CD4-positive, alpha-beta T cell (primary cell): ENCODE measurements at regions not wholly inside any gene's neighbourhood (a gene's known extent, or its start where the extent isn't known, plus 50 kb on each side); places are given as distances from the start of the nearest gene placed in this dataset.

Experiments
- ATAC-seq: fragments of 200-7000 bp; cut with Tn5 transposase; one replicate; pipeline ENCODE4 v1.10.0; 2022; ENCODE audit warnings: mild to moderate bottlenecking; ENCODE audit not compliant: poor library complexity
- CTCF ChIA-PET: fragments of 350-600 bp; sonication (Branson Sonifier 250); formaldehyde crosslinking; loops from one replicate; lab custom pipeline; 2021; ENCODE audit warnings: antibody characterized with exemption, inconsistent platforms; lab: Charles Lee
- POLR2A ChIA-PET: fragments of 350-600 bp; sonication (Branson Sonifier 250); formaldehyde crosslinking; loops from one replicate; lab custom pipeline; 2021; ENCODE audit warnings: antibody characterized with exemption, inconsistent platforms; lab: Charles Lee
- DNase-seq, 14 experiments: peaks; one replicate each; pipeline ENCODE4 v3.0.0-alpha.2; 2013 to 2020; ENCODE audit warnings: mixed read lengths in 2 of 14
- H3K27ac ChIP-seq, 2 donors: one replicate each; pipeline versions ENCODE4 v1.5.1 to v1.7.0; 2013; ENCODE audit warnings: low read length in 2 of 2, low read depth in 1 of 2, mild to moderate bottlenecking in 1 of 2
- H3K27me3 ChIP-seq, 2 experiments: 1 replicate in 1 of 2; 2 replicates in 1 of 2; pipeline versions ENCODE4 v1.6.1 to v1.7.0; 2013; ENCODE audit warnings: low read length in 2 of 2, control low read depth in 1 of 2, mild to moderate bottlenecking in 1 of 2, moderate library complexity in 1 of 2; ENCODE audit not compliant: insufficient read depth in 2 of 2, control insufficient read depth in 1 of 2
- H3K36me3 ChIP-seq: one replicate; pipeline ENCODE4 v1.6.1; 2013; ENCODE audit warnings: low read length, control low read depth; ENCODE audit not compliant: insufficient read depth
- H3K4me1 ChIP-seq: one replicate; pipeline ENCODE4 v1.6.1; 2013; ENCODE audit warnings: low read length, control low read depth; ENCODE audit not compliant: insufficient read depth
- H3K4me3 ChIP-seq: one replicate; pipeline ENCODE4 v1.5.1; 2013; ENCODE audit warnings: mild to moderate bottlenecking, low read length, moderate library complexity
- H3K9me3 ChIP-seq, 2 experiments: 1 replicate in 1 of 2; 2 replicates in 1 of 2; pipeline versions ENCODE4 v1.6.1 to v1.7.0; 2013; ENCODE audit warnings: low read length in 2 of 2, mild to moderate bottlenecking in 2 of 2, control low read depth in 1 of 2, moderate library complexity in 1 of 2; ENCODE audit not compliant: control insufficient read depth in 1 of 2, insufficient read depth in 1 of 2
- H3K27ac Mint-ChIP-seq: one replicate; pipeline ENCODE4 v1.8.0; 2020; ENCODE audit warnings: mixed read lengths
- H3K27me3 Mint-ChIP-seq: one replicate; pipeline ENCODE4 v1.8.0; 2021; ENCODE audit warnings: mixed read lengths
- H3K36me3 Mint-ChIP-seq: one replicate; pipeline ENCODE4 v1.8.0; 2021; ENCODE audit warnings: low read depth, mixed read lengths
- H3K4me1 Mint-ChIP-seq: one replicate; pipeline ENCODE4 v1.8.0; 2021; ENCODE audit warnings: low read depth, mixed read lengths
- H3K4me3 Mint-ChIP-seq: one replicate; pipeline ENCODE4 v1.8.0; 2020; ENCODE audit warnings: mild to moderate bottlenecking, mixed read lengths
- H3K9me3 Mint-ChIP-seq: one replicate; pipeline ENCODE4 v1.8.0; 2020; ENCODE audit warnings: mixed read lengths
- CTCF ChIP-seq: fragments of 200-600 bp; IDR thresholded peaks from one replicate; pipeline ENCODE4 v1.8.0; 2022; ENCODE audit warnings: antibody characterized with exemption, mild to moderate bottlenecking
- intact Hi-C, 2 experiments: fragments of 100-400 bp; cut with DNase I in 1 of 2; cut with micrococcal nuclease in 1 of 2; formaldehyde crosslinking; loops; one replicate each; pipeline versions ENCODE4 v1.15.1 to v1.9.0; 2023 to 2025; cut with DNase I, micrococcal nuclease

GRCh38 chr4:93908778-93909177, 80.2 kb downstream of the ATOH1 start:
- Mint-ChIP-seq H3K27ac (no peak overlapping the region), H3K36me3 (no peaks in the 10 kb centered on the region), H3K4me1 (no peaks in the 10 kb centered on the region), H3K4me3 (no peak overlapping the region), H3K9me3 (peaks cover 6% of the 10 kb centered on the region), H3K27me3 (no peaks in the 10 kb centered on the region)
- no peak for TF ChIP-seq CTCF
- H3K4me3 ChIP-seq: no peak overlapping the region
- H3K9me3 ChIP-seq: peaks cover 0 to under 1% of the 10 kb centered on the region in 2 experiments
- no peaks in the 10 kb centered on the region for H3K4me1 ChIP-seq
- H3K36me3 ChIP-seq: no peaks in the 10 kb centered on the region
- H3K27ac ChIP-seq: no peak overlapping the region
- ATAC-seq: no peak
- no peak for DNase-seq
- intact Hi-C loops: no loop called here
- ChIA-PET POLR2A (no interaction called here), CTCF (no interaction called here)
- no peaks in the 10 kb centered on the region for H3K27me3 ChIP-seq

GRCh38 chr4:93911671-93912070, 83.1 kb downstream of the ATOH1 start:
- H3K36me3 Mint-ChIP-seq: no peaks in the 10 kb centered on the region
- H3K4me3 Mint-ChIP-seq: no peak overlapping the region
- Histone ChIP-seq H3K9me3 (no peaks in the 10 kb centered on the region), H3K27ac (no peak overlapping the region), H3K4me1 (no peaks in the 10 kb centered on the region), H3K36me3 (no peaks in the 10 kb centered on the region), H3K27me3 (no peaks in the 10 kb centered on the region), H3K4me3 (no peak overlapping the region)
- peaks cover 6% of the 10 kb centered on the region for H3K9me3 Mint-ChIP-seq
- no peaks in the 10 kb centered on the region for H3K27me3 Mint-ChIP-seq
- no peaks in the 10 kb centered on the region for H3K4me1 Mint-ChIP-seq
- no peak overlapping the region for H3K27ac Mint-ChIP-seq
- ATAC-seq: no peak
- POLR2A ChIA-PET: interaction anchor here (1.0 kb wide), 1 partner anchor 9 kb away, joined by 3 read pairs; no protein-coding TSS in a partner anchor
- CTCF ChIA-PET: no interaction called here
- DNase-seq: no peak
- TF ChIP-seq CTCF: no peak
- intact Hi-C loops: no loop called here

GRCh38 chr4:93912146-93912545, 83.6 kb downstream of the ATOH1 start:
- ATAC-seq (no peak), DNase-seq (no peak)
- H3K4me1 Mint-ChIP-seq: no peaks in the 10 kb centered on the region
- no peak overlapping the region for H3K27ac ChIP-seq
- no peak overlapping the region for H3K4me3 Mint-ChIP-seq
- no peak overlapping the region for H3K4me3 ChIP-seq
- H3K4me1 ChIP-seq: no peaks in the 10 kb centered on the region
- H3K9me3 Mint-ChIP-seq: peaks cover 6% of the 10 kb centered on the region
- CTCF ChIA-PET: no interaction called here
- H3K27ac Mint-ChIP-seq: no peak overlapping the region
- no peaks in the 10 kb centered on the region for H3K27me3 Mint-ChIP-seq
- no peaks in the 10 kb centered on the region for H3K27me3 ChIP-seq
- no peaks in the 10 kb centered on the region for H3K36me3 ChIP-seq
- no peak for TF ChIP-seq CTCF
- POLR2A ChIA-PET: interaction anchor here (1.0 kb wide), 1 partner anchor 9 kb away, joined by 3 read pairs; no protein-coding TSS in a partner anchor
- no peaks in the 10 kb centered on the region for H3K9me3 ChIP-seq
- intact Hi-C loops: no loop called here
- no peaks in the 10 kb centered on the region for H3K36me3 Mint-ChIP-seq
